ENCODE measurements at regions not wholly inside any gene's neighbourhood (a gene's known extent, or its start where the extent isn't known, plus 50 kb on each side); places are given as distances from the start of the nearest gene placed in this dataset.

- Mint-ChIP-seq H3K4me1 (ENCODE audit: low read depth) (no peaks in the 10 kb centered on the region), H3K27me3 (ENCODE audit: low read depth) (no peaks in the 10 kb centered on the region), H3K36me3 (ENCODE audit: low read depth) (no peaks in the 10 kb centered on the region), H3K4me3 (ENCODE audit: unreplicated experiment) (no peak overlapping the region), H3K27ac (ENCODE audit: unreplicated experiment) (no peak overlapping the region), H3K9me3 (ENCODE audit: low read depth) (no peaks in the 10 kb centered on the region)
- TF ChIP-seq CTCF (IDR thresholded peaks at IDR 0.05): no peak
- no peak for DNase-seq (ENCODE audit: low spot score)
These were observed 2074.3 kb downstream of the PCDH9 start for GRCh38 chr13:65155861-65156260.

GRCh38 chr13:65154661-65155447, 2075.3 kb downstream of the PCDH9 start:
- no peaks in the 10 kb centered on the region for H3K27me3 Mint-ChIP-seq (ENCODE audit: low read depth)
- H3K36me3 Mint-ChIP-seq (ENCODE audit: low read depth): no peaks in the 10 kb centered on the region
- no peak for TF ChIP-seq CTCF (IDR thresholded peaks at IDR 0.05)
- no peak overlapping the region for H3K27ac Mint-ChIP-seq (ENCODE audit: unreplicated experiment)
- no peaks in the 10 kb centered on the region for H3K9me3 Mint-ChIP-seq (ENCODE audit: low read depth)
- H3K4me1 Mint-ChIP-seq (ENCODE audit: low read depth): no peaks in the 10 kb centered on the region
- no peak for DNase-seq (ENCODE audit: low spot score)
- H3K4me3 Mint-ChIP-seq (ENCODE audit: unreplicated experiment): no peak overlapping the region

- DNase-seq (ENCODE audit: low spot score): no peak
These were observed 2080.4 kb downstream of the PCDH9 start for GRCh38 chr13:65149687-65150086.

GRCh38 chr13:65143920-65144319, 2086.2 kb downstream of the PCDH9 start:
- DNase-seq (ENCODE audit: low spot score): no peak
- no peak overlapping the region for H3K4me3 Mint-ChIP-seq (ENCODE audit: unreplicated experiment)
- no peaks in the 10 kb centered on the region for H3K36me3 Mint-ChIP-seq (ENCODE audit: low read depth)
- no peaks in the 10 kb centered on the region for H3K4me1 Mint-ChIP-seq (ENCODE audit: low read depth)
- no peaks in the 10 kb centered on the region for H3K27me3 Mint-ChIP-seq (ENCODE audit: low read depth)
- H3K9me3 Mint-ChIP-seq (ENCODE audit: low read depth): no peaks in the 10 kb centered on the region
- no peak overlapping the region for H3K27ac Mint-ChIP-seq (ENCODE audit: unreplicated experiment)
- TF ChIP-seq CTCF (IDR thresholded peaks at IDR 0.05): no peak

More at GRCh38 chr13:65149687-65150086, 2080.4 kb downstream of the PCDH9 start:
- Mint-ChIP-seq H3K4me1 (ENCODE audit: low read depth) (no peaks in the 10 kb centered on the region), H3K36me3 (ENCODE audit: low read depth) (no peaks in the 10 kb centered on the region), H3K27me3 (ENCODE audit: low read depth) (no peaks in the 10 kb centered on the region), H3K27ac (ENCODE audit: unreplicated experiment) (no peak overlapping the region), H3K4me3 (ENCODE audit: unreplicated experiment) (no peak overlapping the region), H3K9me3 (ENCODE audit: low read depth) (no peaks in the 10 kb centered on the region)
- no peak for TF ChIP-seq CTCF (IDR thresholded peaks at IDR 0.05)

GRCh38 chr13:65133094-65133493, 2097.0 kb downstream of the PCDH9 start:
- H3K27ac Mint-ChIP-seq (ENCODE audit: unreplicated experiment): no peak overlapping the region
- no peak for DNase-seq (ENCODE audit: low spot score)
- no peaks in the 10 kb centered on the region for H3K27me3 Mint-ChIP-seq (ENCODE audit: low read depth)
- peaks cover 5% of the 10 kb centered on the region for H3K9me3 Mint-ChIP-seq (ENCODE audit: low read depth)
- no peak overlapping the region for H3K4me3 Mint-ChIP-seq (ENCODE audit: unreplicated experiment)
- peaks cover 5% of the 10 kb centered on the region for H3K4me1 Mint-ChIP-seq (ENCODE audit: low read depth)
- no peaks in the 10 kb centered on the region for H3K36me3 Mint-ChIP-seq (ENCODE audit: low read depth)
- no peak for TF ChIP-seq CTCF (IDR thresholded peaks at IDR 0.05)
